NCI-H345 treated with DMSO at 0.1 percent for 48 hours (cell line): ENCODE measurements at regions not wholly inside any gene's neighbourhood (a gene's known extent, or its start where the extent isn't known, plus 50 kb on each side); places are given as distances from the start of the nearest gene placed in this dataset.
"Not testable (repeated sequence)": the region's sequence is repeated elsewhere in the genome, so short reads cannot be mapped to it uniquely, and the experiment has no call there.

Source experiments
- DNase-seq: peaks from one replicate; lab custom pipeline; 2025; ENCODE audit not compliant: unreplicated experiment; lab: John Stamatoyannopoulos, UW

- no peak for DNase-seq
Observed at GRCh38 chr14:30357791-30358190, 201.2 kb upstream of the G2E3 start.

- DNase-seq: no peak
Observed at GRCh38 chr14:30362369-30363218, 196.4 kb upstream of the G2E3 start.

- DNase-seq: not testable (repeated sequence)
Observed at GRCh38 chr14:30363219-30363880, 195.6 kb upstream of the G2E3 start.

- no peak for DNase-seq
Observed at GRCh38 chr14:30369502-30370180, 189.3 kb upstream of the G2E3 start.

- DNase-seq: no peak
Observed at GRCh38 chr14:30373053-30373452, 185.9 kb upstream of the G2E3 start.

GRCh38 chr14:30373526-30373925 lies 185.4 kb upstream of the G2E3 start:
- DNase-seq: no peak

- peak; percentile 17 for DNase-seq
Observed at GRCh38 chr14:30375296-30375892, 183.6 kb upstream of the G2E3 start.

GRCh38 chr14:30381861-30382480 lies 177.0 kb upstream of the G2E3 start:
- no peak for DNase-seq

- no peak for DNase-seq
Observed at GRCh38 chr14:30385925-30386324, 173.0 kb upstream of the G2E3 start.

- DNase-seq: no peak
Observed at GRCh38 chr14:30387871-30388270, 171.1 kb upstream of the G2E3 start.

- DNase-seq: no peak
Observed at GRCh38 chr14:30389134-30389876, 169.7 kb upstream of the G2E3 start.

- no peak for DNase-seq
Observed at GRCh38 chr14:30389877-30390385, 169.0 kb upstream of the G2E3 start.

- no peak for DNase-seq
Observed at GRCh38 chr14:30395065-30395464, 163.9 kb upstream of the G2E3 start.

- DNase-seq: no peak
Observed at GRCh38 chr14:30402846-30403245, 156.1 kb upstream of the G2E3 start.

- DNase-seq: no peak
Observed at GRCh38 chr14:30403791-30404190, 155.2 kb upstream of the G2E3 start.

- DNase-seq: not testable (repeated sequence)
Observed at GRCh38 chr14:30409508-30410015, 149.4 kb upstream of the G2E3 start.

GRCh38 chr14:30410986-30411385 lies 148.0 kb upstream of the G2E3 start:
- no peak for DNase-seq

- not testable (repeated sequence) for DNase-seq
Observed at GRCh38 chr14:30413184-30413583, 145.8 kb upstream of the G2E3 start.

GRCh38 chr14:30417121-30417520 lies 141.8 kb upstream of the G2E3 start:
- no peak for DNase-seq

- DNase-seq: no peak
Observed at GRCh38 chr14:30417999-30418398, 141.0 kb upstream of the G2E3 start.
